ENCODE measurements at regions not wholly inside any gene's neighbourhood (a gene's known extent, or its start where the extent isn't known, plus 50 kb on each side); places are given as distances from the start of the nearest gene placed in this dataset.

GRCh38 chr20:7269452-7269851, 502.0 kb downstream of the BMP2 start:
- no peak for DNase-seq

GRCh38 chr20:7272512-7272911, 505.0 kb downstream of the BMP2 start:
- DNase-seq: peak; percentile 16

DNA sequence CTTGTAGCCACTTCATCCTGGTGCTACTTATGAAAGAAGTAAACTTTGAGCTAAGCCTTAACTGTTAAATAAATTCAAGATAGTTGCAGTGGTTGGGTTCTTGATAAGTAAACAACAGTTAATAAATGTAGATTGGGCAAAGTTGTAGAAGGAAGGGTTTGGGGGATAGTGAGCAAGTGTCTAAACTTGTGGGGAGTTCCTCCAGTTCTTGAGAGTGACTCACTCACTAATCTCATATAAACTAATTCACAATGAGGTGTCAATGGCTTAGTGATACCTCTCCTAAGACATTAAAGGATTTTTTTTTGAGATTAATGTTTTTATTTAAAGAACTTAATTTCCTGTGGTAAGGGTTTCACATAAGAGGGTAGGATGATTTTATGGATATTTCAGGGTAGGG, 507.4 kb downstream of the BMP2 start:
- no peak for DNase-seq

- DNase-seq: no peak
Measured at GRCh38 chr20:7275645-7276237, 508.3 kb downstream of the BMP2 start.

GRCh38 chr20:7285918-7286556, 518.6 kb downstream of the BMP2 start:
- DNase-seq: peak; percentile 80

DNA sequence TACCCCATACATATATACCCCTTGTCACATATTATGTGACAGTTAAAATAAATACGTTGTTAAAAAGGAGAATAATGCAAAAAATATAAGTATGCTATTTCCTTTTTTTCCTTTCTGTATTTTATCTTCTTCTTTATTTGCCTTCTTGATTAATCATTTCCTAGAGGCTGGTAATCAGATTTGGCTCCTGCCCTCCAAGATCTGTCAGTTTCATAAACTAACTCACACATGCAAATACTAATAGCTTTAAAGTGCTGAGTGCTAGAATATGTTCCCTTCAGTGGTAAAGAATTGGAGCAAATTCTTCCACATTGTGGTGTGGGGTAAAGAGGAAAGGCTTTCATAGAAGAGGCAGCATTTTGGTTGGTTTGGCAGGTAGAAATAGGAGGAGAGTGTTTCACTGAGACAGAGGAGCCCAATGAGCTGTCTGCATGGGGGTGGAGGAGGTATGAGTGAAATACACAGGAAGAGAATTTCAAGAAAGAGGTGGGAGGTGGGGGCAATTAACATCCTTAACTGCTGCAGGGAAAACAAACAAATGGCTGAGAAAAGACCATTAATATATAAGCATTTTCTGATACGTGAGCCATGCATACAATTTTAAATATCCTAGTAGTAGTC, 523.9 kb downstream of the BMP2 start:
- no peak for DNase-seq

GRCh38 chr20:7291946-7292345, 524.5 kb downstream of the BMP2 start:
- DNase-seq: no peak

GRCh38 chr20:7294816-7295360, 527.4 kb downstream of the BMP2 start:
- no peak for DNase-seq

DNA sequence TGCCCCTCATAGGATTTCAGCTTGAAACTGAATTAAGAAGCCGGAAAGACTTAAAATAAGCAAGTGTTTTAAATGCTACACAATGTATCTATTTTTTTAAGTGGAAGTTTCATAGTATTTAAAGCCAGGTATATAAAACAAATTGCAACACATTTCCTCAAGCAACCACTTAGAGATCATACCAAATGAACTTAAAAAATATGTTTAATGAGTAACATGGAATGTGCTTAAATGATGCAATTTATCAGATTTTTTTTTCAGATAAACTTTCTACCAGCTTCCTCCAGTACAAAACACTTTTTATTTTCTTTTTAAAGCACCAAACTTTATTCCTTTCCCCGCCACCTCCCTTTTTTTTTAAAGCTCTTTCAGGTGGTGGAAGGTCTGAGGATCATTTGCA, 534.3 kb downstream of the BMP2 start:
- DNase-seq: no peak

DNA sequence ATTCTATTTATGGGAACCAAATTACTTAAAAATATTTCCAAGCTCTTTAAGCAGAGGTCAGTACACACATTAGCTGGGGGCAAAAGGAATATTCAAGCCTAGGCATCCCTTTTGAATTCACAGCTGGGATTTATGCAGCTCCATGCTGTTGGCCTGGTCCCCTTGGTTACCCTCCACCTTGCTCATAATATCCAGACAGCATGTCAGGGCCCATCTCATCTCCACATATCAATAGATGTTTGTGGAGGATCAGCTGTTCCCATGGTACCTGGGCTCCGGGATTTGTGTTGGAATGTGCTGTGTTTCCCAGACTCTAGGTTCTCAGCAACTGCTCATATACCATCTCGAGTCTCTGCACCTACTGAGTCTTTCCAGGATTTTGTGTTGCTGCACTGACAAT, 534.8 kb downstream of the BMP2 start:
- no peak for DNase-seq

- DNase-seq: no peak
Measured at GRCh38 chr20:7305976-7306375, 538.5 kb downstream of the BMP2 start.

DNA sequence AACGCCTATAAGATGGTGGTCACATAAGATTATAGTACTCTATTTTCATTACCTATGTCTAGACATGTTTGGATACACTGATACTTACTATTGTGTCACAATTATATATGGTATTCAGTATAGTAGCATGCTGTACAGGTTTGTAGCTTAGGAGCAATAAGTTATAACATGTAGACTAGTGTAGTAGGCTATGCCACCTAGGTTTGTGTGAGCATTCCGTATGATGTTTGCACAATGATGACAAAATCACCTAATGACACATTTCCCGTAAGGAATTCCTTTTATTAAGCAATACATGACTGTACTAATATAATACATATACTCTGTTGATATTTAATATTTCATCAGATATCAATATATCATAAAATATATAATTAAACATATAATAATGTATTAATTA, 540.7 kb downstream of the BMP2 start:
- DNase-seq: no peak

- no peak for DNase-seq
Measured at GRCh38 chr20:7313047-7313446, 545.6 kb downstream of the BMP2 start.

DNA sequence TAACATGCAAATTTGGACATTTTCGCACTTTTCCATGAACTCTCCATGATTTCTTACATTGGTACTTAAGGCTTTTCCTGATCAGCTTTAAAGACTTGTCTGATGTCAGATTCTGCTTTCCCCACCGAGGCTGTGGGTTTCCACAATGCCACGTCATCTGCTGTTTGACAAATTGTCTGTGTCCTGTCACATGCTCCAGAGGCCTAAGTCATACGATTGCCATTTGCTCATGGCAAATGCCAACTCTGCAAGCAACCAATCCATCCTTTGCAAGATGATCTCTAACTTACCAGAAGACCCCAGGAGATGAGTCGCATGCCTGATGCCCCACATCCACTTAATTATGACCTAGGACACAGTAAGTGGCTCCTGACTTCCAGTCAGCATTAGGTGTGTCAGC, 556.5 kb downstream of the BMP2 start:
- DNase-seq: no peak

GRCh38 chr20:7327810-7328209, 560.3 kb downstream of the BMP2 start:
- no peak for DNase-seq

GRCh38 chr20:7330850-7331249, 563.4 kb downstream of the BMP2 start:
- DNase-seq: no peak

- no peak for DNase-seq
Measured at GRCh38 chr20:7332169-7332568, 564.7 kb downstream of the BMP2 start.

- no peak for DNase-seq
Measured at GRCh38 chr20:7333841-7334240, 566.4 kb downstream of the BMP2 start.

- no peak for DNase-seq
Measured at GRCh38 chr20:7346026-7346425, 578.5 kb downstream of the BMP2 start.

- no peak for DNase-seq
Measured at GRCh38 chr20:7346562-7346961, 579.1 kb downstream of the BMP2 start.

GRCh38 chr20:7347409-7347808, 579.9 kb downstream of the BMP2 start:
- DNase-seq: no peak

- no peak for DNase-seq
Measured at GRCh38 chr20:7348253-7348652, 580.8 kb downstream of the BMP2 start.

DNA sequence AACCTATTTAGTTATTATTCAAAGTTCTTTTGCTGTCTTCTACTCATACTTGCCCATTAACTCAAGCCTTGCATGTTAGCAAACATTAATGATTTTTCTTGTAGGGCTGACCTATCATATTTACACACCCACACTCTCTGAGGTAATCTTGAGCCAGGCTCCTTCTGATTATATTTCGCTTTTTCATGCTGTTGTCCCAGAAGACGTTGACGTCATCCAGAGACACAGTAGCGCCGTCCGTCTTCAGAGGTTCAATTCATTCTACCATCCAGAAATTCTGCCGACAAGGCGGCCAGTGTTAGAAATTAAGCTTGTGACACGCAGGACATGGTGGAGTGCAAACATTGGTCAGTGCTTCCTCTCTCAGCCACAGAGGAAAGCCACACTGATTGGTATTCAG, 584.7 kb downstream of the BMP2 start:
- no peak for DNase-seq

DNA sequence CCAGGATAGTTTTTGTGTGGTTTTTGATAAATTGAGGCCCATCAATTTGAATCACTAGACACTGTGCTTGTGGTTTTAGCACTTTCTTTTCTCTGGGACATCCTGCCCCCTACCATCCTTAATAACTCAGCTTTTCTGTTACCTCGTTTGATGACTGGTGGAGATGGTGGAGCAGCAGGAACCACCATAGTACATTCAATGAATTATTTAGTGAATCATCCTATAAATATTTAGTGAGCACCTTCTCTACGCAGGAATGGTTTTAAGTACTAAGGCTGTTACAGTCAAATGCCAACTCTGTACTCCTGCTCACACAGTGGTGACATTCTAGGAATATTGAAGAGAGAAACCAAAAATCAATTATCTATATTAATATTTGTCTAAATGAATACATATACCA, 585.2 kb downstream of the HAO1 start:
- no peak for DNase-seq

- no peak for DNase-seq
Measured at GRCh38 chr20:7358670-7359069, 581.6 kb downstream of the HAO1 start.
